Stimulated activated memory B cell treated with anti-CD40 and anti-IgM and Interleukin-4, amounts not matched to agents 10 μg/mL and 1 μg/mL and 100 μg/mL, for 72 hours (primary cell): ENCODE measurements at regions not wholly inside any gene's neighbourhood (a gene's known extent, or its start where the extent isn't known, plus 50 kb on each side); places are given as distances from the start of the nearest gene placed in this dataset.

Source experiments
- ATAC-seq: fragments of 150-1000 bp; cut with Tn5 transposase; 2 replicates; pipeline ENCODE4 v1.10.0; 2021
- H3K27ac Mint-ChIP-seq: one replicate; pipeline ENCODE4 v1.8.0; 2022; ENCODE audit warnings: mild to moderate bottlenecking, mixed read lengths
- H3K27me3 Mint-ChIP-seq: one replicate; pipeline ENCODE4 v1.8.0; 2022; ENCODE audit warnings: mixed read lengths
- H3K36me3 Mint-ChIP-seq: one replicate; pipeline ENCODE4 v1.8.0; 2022; ENCODE audit warnings: mixed read lengths
- H3K4me1 Mint-ChIP-seq: one replicate; pipeline ENCODE4 v1.8.0; 2022; ENCODE audit warnings: mixed read lengths
- H3K4me3 Mint-ChIP-seq: one replicate; pipeline ENCODE4 v1.8.0; 2022; ENCODE audit warnings: mild to moderate bottlenecking, moderate library complexity, mixed read lengths
- H3K9me3 Mint-ChIP-seq: one replicate; pipeline ENCODE4 v1.8.0; 2022; ENCODE audit warnings: mixed read lengths

GRCh38 chr9:109830545-109830944, 50.5 kb downstream of the PALM2AKAP2 start:
- Mint-ChIP-seq H3K36me3 (no peaks in the 10 kb centered on the region), H3K27ac (no peak overlapping the region), H3K9me3 (peaks cover 3% of the 10 kb centered on the region), H3K27me3 (peaks cover 24% of the 10 kb centered on the region), H3K4me1 (no peaks in the 10 kb centered on the region), H3K4me3 (no peak overlapping the region)
- ATAC-seq: no peak

DNA sequence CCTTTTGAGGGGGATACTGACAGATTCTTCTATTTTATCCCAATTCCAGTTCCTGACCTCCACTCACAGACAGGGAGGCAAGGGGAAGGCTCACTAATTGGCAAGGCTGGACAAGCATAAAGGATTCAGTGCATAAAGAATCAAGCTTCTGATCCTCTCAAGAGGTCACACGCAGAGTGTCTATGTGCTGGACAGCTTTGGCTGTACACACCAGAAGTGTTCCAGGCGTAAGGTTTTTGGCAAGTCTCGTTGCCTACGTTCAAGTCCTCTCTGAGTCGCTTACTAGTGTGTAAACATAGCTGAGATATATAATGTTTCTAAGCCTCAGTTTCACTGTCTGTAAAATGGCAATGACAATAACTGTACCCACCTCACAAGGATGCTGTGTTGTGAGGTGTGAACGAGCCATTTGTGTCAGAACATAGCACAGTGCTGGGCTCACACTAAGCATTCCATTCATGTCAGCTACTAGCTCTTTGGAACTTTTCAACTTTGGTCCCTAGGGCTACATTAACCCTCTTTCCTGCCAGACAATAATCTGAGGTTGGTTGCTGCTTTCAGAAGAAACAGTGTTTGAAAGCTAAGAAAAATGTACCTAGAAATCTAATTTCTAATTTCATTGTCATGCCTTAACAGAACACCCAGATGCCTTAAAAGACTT, 52.1 kb downstream of the PALM2AKAP2 start:
- Mint-ChIP-seq H3K4me1 (no peaks in the 10 kb centered on the region), H3K27ac (no peak overlapping the region), H3K27me3 (peaks cover 40% of the 10 kb centered on the region), H3K4me3 (no peak overlapping the region), H3K9me3 (peaks cover 3% of the 10 kb centered on the region), H3K36me3 (no peaks in the 10 kb centered on the region)
- no peak for ATAC-seq

GRCh38 chr9:109834855-109835254, 54.9 kb downstream of the PALM2AKAP2 start:
- H3K4me3 Mint-ChIP-seq: no peak overlapping the region
- H3K9me3 Mint-ChIP-seq: peaks cover 3% of the 10 kb centered on the region
- H3K27ac Mint-ChIP-seq: no peak overlapping the region
- no peaks in the 10 kb centered on the region for H3K4me1 Mint-ChIP-seq
- H3K36me3 Mint-ChIP-seq: no peaks in the 10 kb centered on the region
- no peak for ATAC-seq
- peaks cover 58% of the 10 kb centered on the region for H3K27me3 Mint-ChIP-seq

GRCh38 chr9:109843641-109844040, 63.6 kb downstream of the PALM2AKAP2 start:
- Mint-ChIP-seq H3K36me3 (no peaks in the 10 kb centered on the region), H3K4me3 (no peak overlapping the region), H3K9me3 (no peaks in the 10 kb centered on the region), H3K4me1 (no peaks in the 10 kb centered on the region), H3K27ac (no peak overlapping the region), H3K27me3 (peaks cover 11% of the 10 kb centered on the region)
- ATAC-seq: no peak

GRCh38 chr9:109845226-109845625, 65.2 kb downstream of the PALM2AKAP2 start:
- Mint-ChIP-seq H3K4me3 (no peak overlapping the region), H3K27ac (no peak overlapping the region), H3K36me3 (no peaks in the 10 kb centered on the region), H3K27me3 (peaks cover 10% of the 10 kb centered on the region), H3K9me3 (no peaks in the 10 kb centered on the region), H3K4me1 (no peaks in the 10 kb centered on the region)
- ATAC-seq: no peak

GRCh38 chr9:109846776-109847175, 66.8 kb downstream of the PALM2AKAP2 start:
- Mint-ChIP-seq H3K4me1 (no peaks in the 10 kb centered on the region), H3K9me3 (no peaks in the 10 kb centered on the region), H3K36me3 (no peaks in the 10 kb centered on the region), H3K4me3 (no peak overlapping the region), H3K27me3 (peaks cover 10% of the 10 kb centered on the region), H3K27ac (no peak overlapping the region)
- ATAC-seq: no peak

GRCh38 chr9:109852556-109852955, 72.6 kb downstream of the PALM2AKAP2 start:
- Mint-ChIP-seq H3K36me3 (no peaks in the 10 kb centered on the region), H3K4me3 (no peak overlapping the region), H3K9me3 (no peaks in the 10 kb centered on the region), H3K27ac (no peak overlapping the region), H3K4me1 (no peaks in the 10 kb centered on the region), H3K27me3 (peaks cover 10% of the 10 kb centered on the region)
- ATAC-seq: no peak

DNA sequence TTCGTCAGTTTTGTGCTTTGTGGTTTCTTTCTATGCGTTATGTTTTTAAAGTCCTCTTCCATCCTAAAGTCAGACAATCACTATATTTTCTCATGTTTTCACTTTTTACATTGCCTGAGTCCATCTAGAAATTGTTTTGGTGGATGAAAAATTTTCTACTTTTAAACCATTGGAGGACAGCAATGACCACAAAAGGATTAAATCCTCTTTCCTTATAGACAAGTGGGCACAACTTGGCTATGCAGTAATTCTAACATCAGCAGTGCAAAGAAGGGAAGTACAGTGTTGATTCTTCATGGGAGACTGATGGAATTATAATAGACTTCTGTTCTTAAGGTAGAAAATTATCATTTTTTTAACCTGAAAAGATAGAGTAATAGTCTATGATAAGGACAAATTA, 75.5 kb downstream of the PALM2AKAP2 start:
- Mint-ChIP-seq H3K27me3 (no peaks in the 10 kb centered on the region), H3K27ac (no peak overlapping the region), H3K4me1 (no peaks in the 10 kb centered on the region), H3K36me3 (no peaks in the 10 kb centered on the region), H3K4me3 (no peak overlapping the region), H3K9me3 (no peaks in the 10 kb centered on the region)
- ATAC-seq: no peak

DNA sequence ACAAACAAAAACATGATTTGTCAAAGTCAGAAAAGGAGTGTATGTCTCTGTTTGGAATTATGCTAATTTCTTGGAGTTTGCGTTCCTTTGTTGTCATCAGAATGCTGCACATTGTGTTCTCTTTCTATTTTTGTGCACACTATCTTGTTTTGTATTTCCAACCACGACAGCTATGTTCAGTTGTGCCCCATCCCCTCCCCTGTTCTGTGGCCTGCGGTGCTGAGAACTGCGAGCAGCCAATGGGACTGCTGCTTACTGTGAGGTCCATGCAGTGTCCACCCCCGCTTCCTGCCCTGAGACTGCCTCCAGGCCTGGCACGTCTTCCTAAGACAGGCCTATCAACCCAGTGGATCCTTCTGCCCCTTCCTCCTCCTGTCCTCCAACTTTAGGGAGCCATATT, 76.8 kb downstream of the PALM2AKAP2 start:
- H3K9me3 Mint-ChIP-seq: no peaks in the 10 kb centered on the region
- H3K27me3 Mint-ChIP-seq: no peaks in the 10 kb centered on the region
- H3K4me1 Mint-ChIP-seq: no peaks in the 10 kb centered on the region
- H3K36me3 Mint-ChIP-seq: no peaks in the 10 kb centered on the region
- H3K27ac Mint-ChIP-seq: no peak overlapping the region
- no peak for ATAC-seq
- no peak overlapping the region for H3K4me3 Mint-ChIP-seq

DNA sequence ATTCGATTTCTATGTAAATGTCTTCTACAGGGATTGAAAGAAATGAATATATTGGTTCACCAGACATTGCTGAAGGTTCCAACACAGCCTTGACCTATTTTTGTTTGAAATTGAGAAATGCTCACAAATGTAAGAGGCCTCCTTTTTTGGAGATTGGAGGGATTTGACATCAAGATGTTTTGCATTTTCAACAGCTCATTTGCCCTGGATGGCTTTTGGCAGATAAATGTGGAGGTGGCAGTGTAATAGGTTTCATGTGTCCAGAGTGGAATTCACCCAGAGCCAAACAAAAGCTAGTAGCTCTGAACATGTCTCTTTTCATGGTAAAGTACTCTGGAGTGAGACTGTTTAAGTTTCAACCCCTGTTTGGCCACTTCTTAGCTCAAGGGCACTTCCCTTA, 77.3 kb downstream of the PALM2AKAP2 start:
- no peak overlapping the region for H3K4me3 Mint-ChIP-seq
- H3K27me3 Mint-ChIP-seq: no peaks in the 10 kb centered on the region
- H3K36me3 Mint-ChIP-seq: no peaks in the 10 kb centered on the region
- ATAC-seq: no peak
- no peaks in the 10 kb centered on the region for H3K4me1 Mint-ChIP-seq
- H3K9me3 Mint-ChIP-seq: no peaks in the 10 kb centered on the region
- H3K27ac Mint-ChIP-seq: no peak overlapping the region

DNA sequence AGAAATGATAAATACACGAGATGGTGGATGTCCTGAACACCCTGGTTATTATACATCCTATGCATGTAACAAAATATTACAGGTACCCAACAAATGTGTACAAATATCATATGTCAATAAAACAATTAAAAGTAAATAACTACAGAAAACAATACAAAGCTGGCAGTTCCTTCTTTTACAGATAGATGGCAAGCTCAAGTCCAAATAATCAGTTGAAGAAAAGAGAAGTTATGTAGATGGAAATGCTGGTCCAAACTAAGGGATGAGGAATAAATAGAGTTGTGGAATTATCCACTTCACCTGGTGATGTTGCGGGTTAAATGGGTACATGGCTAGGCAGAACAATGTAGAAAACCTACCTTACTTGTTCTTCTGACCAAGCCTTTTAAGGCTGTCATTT, 79.4 kb downstream of the PALM2AKAP2 start:
- Mint-ChIP-seq H3K36me3 (no peaks in the 10 kb centered on the region), H3K4me3 (no peak overlapping the region), H3K4me1 (no peaks in the 10 kb centered on the region), H3K9me3 (no peaks in the 10 kb centered on the region), H3K27me3 (no peaks in the 10 kb centered on the region), H3K27ac (no peak overlapping the region)
- no peak for ATAC-seq

- no peak overlapping the region for H3K27ac Mint-ChIP-seq
- H3K4me1 Mint-ChIP-seq: no peaks in the 10 kb centered on the region
- no peaks in the 10 kb centered on the region for H3K27me3 Mint-ChIP-seq
- ATAC-seq: no peak
- H3K9me3 Mint-ChIP-seq: no peaks in the 10 kb centered on the region
- no peaks in the 10 kb centered on the region for H3K36me3 Mint-ChIP-seq
- H3K4me3 Mint-ChIP-seq: no peak overlapping the region
Measured at GRCh38 chr9:109860521-109860920, 80.5 kb downstream of the PALM2AKAP2 start.

DNA sequence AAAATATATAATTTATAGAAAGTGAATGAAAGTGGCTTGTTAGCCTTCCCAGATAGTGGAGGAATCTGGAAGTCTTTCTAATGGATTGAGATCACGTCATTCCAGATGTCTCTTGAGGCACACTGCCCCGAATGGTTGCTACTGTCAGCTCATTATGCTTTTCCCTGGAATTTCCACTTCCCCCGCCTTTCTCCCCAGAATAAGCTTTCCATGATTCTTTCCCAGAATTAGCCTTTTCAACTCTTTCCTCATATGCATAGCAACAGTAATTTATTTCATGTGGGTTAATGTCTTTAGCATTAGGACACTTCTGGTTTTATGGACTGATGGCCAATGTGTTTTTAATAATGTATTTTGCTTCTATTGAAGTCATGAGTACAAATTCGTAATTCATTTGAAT, 81.5 kb downstream of the PALM2AKAP2 start:
- no peaks in the 10 kb centered on the region for H3K36me3 Mint-ChIP-seq
- H3K27me3 Mint-ChIP-seq: no peaks in the 10 kb centered on the region
- no peak for ATAC-seq
- H3K9me3 Mint-ChIP-seq: no peaks in the 10 kb centered on the region
- no peaks in the 10 kb centered on the region for H3K4me1 Mint-ChIP-seq
- H3K27ac Mint-ChIP-seq: no peak overlapping the region
- H3K4me3 Mint-ChIP-seq: no peak overlapping the region

- H3K27me3 Mint-ChIP-seq: no peaks in the 10 kb centered on the region
- H3K4me3 Mint-ChIP-seq: no peak overlapping the region
- H3K27ac Mint-ChIP-seq: no peak overlapping the region
- no peak for ATAC-seq
- H3K4me1 Mint-ChIP-seq: no peaks in the 10 kb centered on the region
- H3K9me3 Mint-ChIP-seq: no peaks in the 10 kb centered on the region
- H3K36me3 Mint-ChIP-seq: no peaks in the 10 kb centered on the region
Measured at GRCh38 chr9:109861918-109862317, 81.9 kb downstream of the PALM2AKAP2 start.

DNA sequence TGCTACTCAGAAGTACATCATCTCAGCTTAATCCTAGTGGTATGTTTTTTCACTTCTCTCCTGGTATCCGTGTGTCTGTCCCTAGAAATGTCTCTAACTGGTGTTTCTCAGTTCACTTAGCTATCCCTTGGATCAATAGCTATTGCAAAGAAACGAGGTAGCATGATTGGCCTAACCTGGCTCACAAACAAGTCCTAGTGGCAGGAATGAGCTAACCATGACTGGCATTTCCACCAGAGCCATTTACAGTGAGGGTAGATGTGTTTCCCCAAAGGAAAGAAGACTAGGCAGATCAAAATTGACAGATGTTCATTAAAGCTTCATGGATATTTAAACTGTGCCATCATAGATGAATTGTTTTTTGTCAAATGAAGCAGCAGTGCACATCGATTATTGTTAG, 82.5 kb downstream of the PALM2AKAP2 start:
- Mint-ChIP-seq H3K36me3 (no peaks in the 10 kb centered on the region), H3K4me1 (no peaks in the 10 kb centered on the region), H3K4me3 (no peak overlapping the region), H3K27ac (no peak overlapping the region), H3K9me3 (no peaks in the 10 kb centered on the region), H3K27me3 (no peaks in the 10 kb centered on the region)
- ATAC-seq: no peak

DNA sequence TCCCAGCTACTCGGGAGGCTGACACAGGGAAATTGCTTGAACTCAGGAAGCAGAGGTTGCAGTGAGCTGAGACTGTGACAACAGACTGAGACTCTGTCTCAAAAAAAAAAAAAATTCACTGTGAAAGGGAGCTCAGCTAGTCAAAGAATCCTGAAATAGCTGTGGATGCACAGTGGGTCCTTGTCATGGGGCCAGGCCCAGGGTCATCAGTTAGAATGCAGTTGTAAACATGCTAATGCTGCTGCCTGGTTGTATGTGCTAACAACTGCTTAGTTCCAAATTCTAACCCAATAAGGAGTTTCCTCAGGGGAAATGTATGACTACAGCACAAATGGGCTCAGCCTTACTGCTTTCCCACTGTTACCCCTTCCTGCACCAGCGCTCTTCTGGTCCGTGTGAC, 84.0 kb downstream of the PALM2AKAP2 start:
- no peak for ATAC-seq
- no peaks in the 10 kb centered on the region for H3K9me3 Mint-ChIP-seq
- no peak overlapping the region for H3K4me3 Mint-ChIP-seq

GRCh38 chr9:109865521-109865920, 85.5 kb downstream of the PALM2AKAP2 start:
- Mint-ChIP-seq H3K27me3 (no peaks in the 10 kb centered on the region), H3K4me1 (no peaks in the 10 kb centered on the region)
- no peak for ATAC-seq

More for the DNA sequence above, 84.0 kb downstream of the PALM2AKAP2 start:
- Mint-ChIP-seq H3K27me3 (no peaks in the 10 kb centered on the region), H3K4me1 (no peaks in the 10 kb centered on the region), H3K36me3 (no peaks in the 10 kb centered on the region), H3K27ac (no peak overlapping the region)

More at GRCh38 chr9:109865521-109865920, 85.5 kb downstream of the PALM2AKAP2 start:
- H3K27ac Mint-ChIP-seq: no peak overlapping the region
- H3K4me3 Mint-ChIP-seq: no peak overlapping the region
- no peaks in the 10 kb centered on the region for H3K36me3 Mint-ChIP-seq
- H3K9me3 Mint-ChIP-seq: no peaks in the 10 kb centered on the region
